DND-41 (cell line): ENCODE measurements at regions not wholly inside any gene's neighbourhood (a gene's known extent, or its start where the extent isn't known, plus 50 kb on each side); places are given as distances from the start of the nearest gene placed in this dataset.

ENCODE experiments used
- CTCF ChIP-seq: IDR thresholded peaks from 2 replicates; pipeline ENCODE4 v1.5.1; 2012; ENCODE audit warnings: borderline replicate concordance, low read length, moderate library complexity, mild to moderate bottlenecking; ENCODE audit not compliant: poor library complexity, severe bottlenecking; ENCODE audit errors: extremely low read depth
- EZH2 ChIP-seq: IDR thresholded peaks from 3 replicates; pipeline ENCODE4 v1.6.1; 2012; ENCODE audit warnings: borderline replicate concordance, low read depth, mild to moderate bottlenecking, moderate library complexity, low read length, inconsistent platforms; ENCODE audit not compliant: severe bottlenecking

GRCh38 chr10:3662775-3663174, 122.2 kb downstream of the KLF6 start:
- TF ChIP-seq CTCF (no peak), EZH2 (no peak)
